22Rv1 (cell line): ENCODE measurements at regions not wholly inside any gene's neighbourhood (a gene's known extent, or its start where the extent isn't known, plus 50 kb on each side); places are given as distances from the start of the nearest gene placed in this dataset.

ENCODE experiments used
- ZFX ChIP-seq: fragments of 450-650 bp; IDR thresholded peaks from 2 replicates; pipeline ENCODE4 v1.6.1; 2017; ENCODE audit warnings: antibody characterized with exemption, borderline replicate concordance
- TF ChIP-seq, protein P1 (sequence below): fragments of 450-650 bp; IDR thresholded peaks from 2 replicates; pipeline ENCODE4 v1.5.1; 2017; ENCODE audit warnings: mild to moderate bottlenecking

DNA sequence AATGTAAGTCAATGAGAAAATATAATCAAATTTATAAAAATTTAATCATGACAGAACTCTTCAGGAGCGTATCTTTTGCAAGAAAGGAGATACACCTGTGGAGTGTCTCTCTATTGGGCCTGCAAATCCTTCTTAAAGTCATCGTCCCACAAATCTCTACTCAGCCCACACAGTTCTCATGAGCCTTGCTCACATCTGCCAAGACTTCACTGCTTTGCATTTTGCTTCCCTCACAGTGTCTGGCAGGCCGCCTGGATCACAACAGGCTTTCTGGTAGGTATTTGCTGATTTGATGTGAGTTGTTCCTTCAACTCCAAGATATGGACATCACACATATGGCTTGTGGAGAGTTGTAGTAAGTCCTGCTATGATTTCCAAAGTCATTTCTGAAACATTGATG, 183.1 kb upstream of the ARX start:
- TF ChIP-seq, protein P1, sequence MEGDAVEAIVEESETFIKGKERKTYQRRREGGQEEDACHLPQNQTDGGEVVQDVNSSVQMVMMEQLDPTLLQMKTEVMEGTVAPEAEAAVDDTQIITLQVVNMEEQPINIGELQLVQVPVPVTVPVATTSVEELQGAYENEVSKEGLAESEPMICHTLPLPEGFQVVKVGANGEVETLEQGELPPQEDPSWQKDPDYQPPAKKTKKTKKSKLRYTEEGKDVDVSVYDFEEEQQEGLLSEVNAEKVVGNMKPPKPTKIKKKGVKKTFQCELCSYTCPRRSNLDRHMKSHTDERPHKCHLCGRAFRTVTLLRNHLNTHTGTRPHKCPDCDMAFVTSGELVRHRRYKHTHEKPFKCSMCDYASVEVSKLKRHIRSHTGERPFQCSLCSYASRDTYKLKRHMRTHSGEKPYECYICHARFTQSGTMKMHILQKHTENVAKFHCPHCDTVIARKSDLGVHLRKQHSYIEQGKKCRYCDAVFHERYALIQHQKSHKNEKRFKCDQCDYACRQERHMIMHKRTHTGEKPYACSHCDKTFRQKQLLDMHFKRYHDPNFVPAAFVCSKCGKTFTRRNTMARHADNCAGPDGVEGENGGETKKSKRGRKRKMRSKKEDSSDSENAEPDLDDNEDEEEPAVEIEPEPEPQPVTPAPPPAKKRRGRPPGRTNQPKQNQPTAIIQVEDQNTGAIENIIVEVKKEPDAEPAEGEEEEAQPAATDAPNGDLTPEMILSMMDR = no peak
- no peak for TF ChIP-seq ZFX
